ENCODE measurements at regions not wholly inside any gene's neighbourhood (a gene's known extent, or its start where the extent isn't known, plus 50 kb on each side); places are given as distances from the start of the nearest gene placed in this dataset.

GRCh38 chr2:236852977-236853374, 232.7 kb upstream of the COPS8 start:
- no peak for TF ChIP-seq CTCF (IDR thresholded peaks at IDR 0.05)
- no peak for TF ChIP-seq ZFX (IDR thresholded peaks at IDR 0.05; ENCODE audit: borderline replicate concordance)

Measured in 22Rv1 (cell line).